Stimulated activated CD4-positive, alpha-beta T cell treated with anti-CD3 and anti-CD28 coated beads, Interleukin-1b, Interleukin-23, amount 100 ng/mL, for 48 hours (primary cell): ENCODE measurements at regions not wholly inside any gene's neighbourhood (a gene's known extent, or its start where the extent isn't known, plus 50 kb on each side); places are given as distances from the start of the nearest gene placed in this dataset.

Source experiments
- DNase-seq: peaks from one replicate; pipeline ENCODE4 v3.0.0-alpha.2; 2020

DNA sequence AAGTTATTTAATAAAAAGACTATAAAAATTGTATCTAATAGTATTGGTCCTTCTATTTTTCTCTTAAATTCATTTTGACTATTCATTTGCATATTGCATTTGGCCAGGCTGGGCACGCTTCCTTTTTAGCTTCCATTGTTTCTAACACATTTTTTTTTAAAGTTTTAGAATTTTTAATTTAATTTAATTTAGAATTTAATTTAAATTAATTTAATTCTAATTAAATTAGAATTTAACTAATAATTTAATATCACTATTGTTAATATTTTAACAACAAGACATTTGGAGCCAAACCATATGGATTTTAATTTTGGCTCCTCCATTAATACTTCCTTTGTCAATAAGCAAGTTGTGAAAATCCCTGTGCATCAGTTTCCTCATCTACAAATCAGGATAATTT is 856.9 kb upstream of the SEL1L start:
- DNase-seq = no peak

DNA sequence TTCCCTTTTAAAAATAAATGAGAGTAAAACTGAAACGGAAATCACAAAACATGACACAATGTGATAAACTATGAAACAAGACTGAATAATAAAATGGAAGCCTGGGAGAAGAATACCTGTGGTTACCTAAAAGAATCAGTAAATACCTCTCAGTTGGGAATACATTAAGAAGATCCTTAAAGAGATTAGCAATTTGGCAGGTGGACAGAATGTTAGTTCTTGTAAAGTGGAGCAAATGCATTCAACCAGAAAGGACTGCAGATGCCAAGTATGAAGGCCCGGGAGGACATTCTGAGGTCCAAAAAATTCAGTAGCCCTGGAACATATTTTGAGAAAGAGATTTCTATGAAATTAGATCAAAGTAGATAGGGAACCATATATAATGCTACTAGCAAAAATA is 861.3 kb upstream of the SEL1L start:
- no peak for DNase-seq

DNA sequence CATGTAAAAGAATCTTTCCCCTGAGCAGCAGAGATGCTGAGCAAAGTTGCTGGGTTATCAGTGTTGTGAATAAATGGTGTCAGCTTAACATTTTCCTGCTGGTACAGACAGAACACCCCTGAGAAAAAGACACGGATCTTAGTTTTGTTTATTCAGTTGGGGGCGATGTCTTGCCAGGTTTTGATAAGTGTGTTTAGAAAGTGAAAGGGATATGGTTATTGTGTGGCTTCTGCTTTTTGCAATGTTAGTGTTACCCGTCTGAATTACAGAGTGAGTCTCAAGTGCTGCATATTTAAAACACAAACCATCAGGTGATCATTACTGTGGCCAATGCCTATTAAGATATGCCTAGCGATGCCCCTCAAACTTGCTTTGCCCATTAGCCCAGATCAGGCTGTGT is 864.6 kb upstream of the SEL1L start:
- no peak for DNase-seq

DNA sequence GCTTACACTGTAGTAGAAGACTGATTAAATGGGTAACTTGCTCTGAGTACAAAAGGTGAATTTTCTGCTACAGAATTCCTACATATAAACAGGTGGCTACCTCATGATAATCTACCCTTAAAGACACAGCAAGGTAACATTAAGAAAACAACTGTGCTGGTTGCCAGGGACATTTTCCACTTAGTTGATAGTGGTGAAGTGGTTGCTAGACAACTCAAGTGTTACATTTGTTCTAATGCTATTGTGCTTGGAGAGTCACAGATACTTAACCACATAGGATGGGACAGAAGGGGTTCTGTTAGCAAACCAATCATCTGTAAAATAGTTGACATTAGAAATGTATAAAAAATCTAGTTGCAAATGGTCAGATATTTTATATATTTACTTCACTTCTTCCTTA is 870.3 kb upstream of the SEL1L start:
- DNase-seq = no peak

DNA sequence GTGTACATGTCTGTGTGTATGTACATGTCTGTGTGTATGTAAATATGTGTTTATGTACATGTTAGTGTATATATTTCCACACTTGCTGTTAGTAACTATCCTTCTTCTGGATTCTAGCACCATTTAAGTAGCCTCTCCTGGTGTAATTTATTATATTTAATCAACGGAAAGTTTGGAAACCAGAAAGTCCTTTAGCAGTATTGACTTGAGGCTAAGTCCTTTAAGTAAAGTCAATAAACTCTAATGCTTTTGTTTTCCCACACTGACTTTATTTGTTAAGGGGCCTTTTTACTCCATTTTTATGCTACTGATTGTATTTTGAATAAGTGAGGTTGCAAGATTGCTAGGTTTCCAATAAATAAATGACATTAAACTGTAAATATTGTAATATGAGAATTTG is 876.4 kb upstream of the SEL1L start:
- no peak for DNase-seq

DNA sequence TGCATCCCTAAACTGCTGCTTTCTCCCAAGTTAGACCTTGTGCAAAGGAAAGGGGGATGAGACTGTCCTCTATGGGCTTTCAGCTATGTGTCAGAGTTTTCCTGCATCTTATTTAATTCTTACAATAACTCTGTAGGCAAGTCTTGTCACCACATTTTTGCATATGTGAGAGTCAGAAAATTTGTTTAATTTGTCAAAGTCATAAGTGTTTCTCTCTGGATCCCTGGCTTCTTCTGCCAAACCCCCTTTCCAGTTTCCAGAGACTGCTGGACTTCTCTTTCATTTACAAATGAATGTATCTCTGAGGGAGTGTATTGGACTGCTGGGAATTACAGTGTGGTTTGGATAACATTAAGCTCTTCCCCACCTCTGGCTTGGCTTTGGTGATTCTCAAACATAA is 877.6 kb upstream of the SEL1L start:
- no peak for DNase-seq

DNA sequence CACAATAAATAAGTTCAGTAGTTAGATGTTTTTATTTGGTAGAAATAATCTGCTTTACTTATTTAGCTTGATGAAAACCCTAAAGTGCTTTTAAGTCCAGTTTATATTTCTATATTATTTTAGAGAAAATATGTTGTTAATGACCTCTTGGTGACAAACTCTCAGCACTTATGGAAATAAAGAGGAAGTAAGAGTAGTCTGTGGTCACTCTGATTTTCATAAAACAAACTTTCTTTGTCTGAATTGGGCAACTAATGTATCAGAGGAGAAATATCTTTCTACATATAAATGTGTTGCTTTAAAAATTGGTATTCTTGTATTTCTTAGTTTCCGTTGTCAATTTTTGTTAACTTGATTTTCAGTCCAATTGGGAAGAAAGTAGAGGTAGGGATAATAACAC is 878.9 kb upstream of the SEL1L start:
- no peak for DNase-seq

DNA sequence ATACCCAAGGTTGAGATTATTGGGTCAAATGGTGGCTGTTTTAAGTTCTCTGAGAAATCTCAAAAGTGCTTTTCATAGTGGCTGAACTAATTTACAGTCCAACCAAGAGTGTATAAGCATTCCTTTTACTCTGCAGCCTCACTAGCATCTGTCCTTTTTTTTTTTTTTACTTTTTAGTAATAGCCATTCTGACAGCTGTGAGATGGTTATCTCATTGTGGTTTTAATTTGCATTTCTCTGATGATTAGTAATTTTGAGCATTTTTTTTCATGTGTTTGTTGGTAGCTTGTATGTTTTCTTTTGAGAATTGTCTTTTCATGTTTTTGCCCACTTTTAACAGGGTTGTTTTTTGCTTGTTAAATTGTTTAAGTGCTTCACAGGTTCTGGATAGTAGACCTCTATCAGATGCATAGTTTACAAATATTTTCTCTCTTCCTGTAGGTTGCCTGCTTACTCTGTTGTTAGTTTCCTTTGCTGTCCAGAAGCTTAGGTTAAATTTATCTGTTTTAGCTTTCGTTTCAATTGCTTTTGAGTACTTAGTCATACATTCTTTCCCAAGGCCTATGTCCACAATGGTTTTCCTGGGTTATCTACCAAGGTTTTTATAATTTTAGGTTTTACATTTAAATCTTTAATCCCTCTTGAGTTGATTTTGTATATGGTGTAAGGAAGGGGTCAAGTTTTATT is 881.3 kb upstream of the SEL1L start:
- no peak for DNase-seq

DNA sequence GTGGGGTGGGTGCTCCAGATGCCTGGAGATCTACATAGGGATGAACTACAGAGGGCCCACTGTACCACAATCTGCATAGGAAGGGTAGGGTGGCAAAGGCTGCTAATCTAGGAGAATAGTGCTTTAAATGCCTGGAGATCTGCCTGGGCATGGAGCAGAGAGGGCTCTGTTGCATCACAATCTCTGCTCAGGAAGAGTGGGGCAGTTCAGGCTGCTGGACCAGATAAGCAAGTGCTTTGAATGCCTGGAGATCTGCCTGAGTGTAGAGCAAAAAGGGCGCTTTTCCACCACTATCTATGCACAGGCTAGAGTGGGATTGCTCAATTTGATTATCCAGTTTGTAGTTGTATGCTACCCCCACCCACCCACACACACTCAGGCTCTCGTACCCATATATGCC is 886.3 kb upstream of the SEL1L start:
- no peak for DNase-seq

DNA sequence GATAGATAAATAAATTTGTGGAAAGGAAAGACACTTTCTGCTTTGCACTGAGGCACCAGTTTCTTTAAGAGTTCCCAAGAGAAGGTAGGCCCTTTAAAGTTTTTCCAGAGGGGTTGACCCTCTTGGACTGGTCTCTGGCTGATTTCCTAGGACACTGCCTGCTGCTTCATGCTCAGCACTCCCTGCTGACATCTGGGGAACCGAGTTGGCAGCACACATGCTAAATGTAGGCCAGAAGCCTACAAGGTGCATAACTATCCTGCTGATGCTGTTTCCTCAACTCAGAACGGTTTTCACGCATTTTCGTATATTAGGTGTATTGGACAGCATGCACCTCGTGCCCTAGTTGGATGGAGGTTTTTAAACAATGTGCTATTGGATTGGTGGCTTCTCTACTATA is 887.2 kb upstream of the SEL1L start:
- no peak for DNase-seq

DNA sequence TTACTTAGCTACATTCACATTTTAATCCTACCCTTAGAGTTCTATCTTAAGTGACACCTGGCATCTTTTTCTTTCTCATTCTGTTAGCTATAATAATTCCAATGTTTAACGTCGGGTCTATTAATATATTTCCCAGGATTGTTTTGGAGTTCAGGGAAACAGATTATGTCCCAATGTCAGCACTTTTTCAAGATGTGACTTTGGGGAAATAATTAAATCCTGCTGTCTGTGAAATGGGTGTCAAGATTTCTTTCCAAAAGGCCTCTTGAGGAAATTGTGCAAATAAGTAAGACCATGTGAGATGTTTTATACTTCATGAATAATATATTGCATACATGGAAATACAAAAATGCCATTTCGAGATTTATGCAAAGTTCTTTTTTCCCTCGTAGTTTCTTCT is 887.6 kb upstream of the SEL1L start:
- no peak for DNase-seq

DNA sequence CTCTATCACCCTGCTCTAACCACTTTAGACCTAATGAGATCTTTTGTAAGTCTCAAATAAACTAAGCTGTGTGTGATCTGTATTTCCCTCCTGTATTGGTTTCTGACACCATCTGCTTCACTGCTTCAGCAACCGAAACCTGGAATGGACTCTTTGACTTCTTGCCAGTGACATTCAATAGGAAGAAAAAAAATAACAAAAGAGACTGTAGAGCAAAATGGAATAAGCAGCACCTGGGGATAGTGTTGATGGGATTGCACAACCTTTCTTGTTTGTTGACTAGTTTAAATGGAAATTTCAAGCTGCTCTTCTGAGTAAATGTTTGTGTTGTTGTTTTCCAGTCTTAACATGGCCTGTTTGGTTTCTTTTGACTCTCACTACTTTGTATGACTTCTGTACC is 888.6 kb upstream of the SEL1L start:
- no peak for DNase-seq

DNA sequence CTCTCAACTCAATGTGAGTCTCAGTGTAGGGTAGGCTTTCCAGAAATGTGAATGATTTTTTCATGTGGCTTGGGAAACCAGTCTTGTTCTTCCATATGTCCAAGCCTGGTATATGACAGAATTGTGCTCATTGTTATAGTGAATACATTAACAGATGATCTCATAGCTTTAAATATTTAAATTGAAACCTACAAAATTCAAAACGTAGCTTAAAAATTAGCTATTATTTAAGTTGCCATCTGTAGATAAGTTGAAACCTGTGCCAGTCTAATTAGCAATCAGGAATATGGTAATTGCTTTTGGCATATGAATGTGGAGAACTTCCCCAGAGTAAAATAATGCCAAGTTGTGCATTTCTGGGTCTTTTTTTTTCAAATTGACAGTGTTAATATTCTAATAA is 891.6 kb upstream of the SEL1L start:
- no peak for DNase-seq

DNA sequence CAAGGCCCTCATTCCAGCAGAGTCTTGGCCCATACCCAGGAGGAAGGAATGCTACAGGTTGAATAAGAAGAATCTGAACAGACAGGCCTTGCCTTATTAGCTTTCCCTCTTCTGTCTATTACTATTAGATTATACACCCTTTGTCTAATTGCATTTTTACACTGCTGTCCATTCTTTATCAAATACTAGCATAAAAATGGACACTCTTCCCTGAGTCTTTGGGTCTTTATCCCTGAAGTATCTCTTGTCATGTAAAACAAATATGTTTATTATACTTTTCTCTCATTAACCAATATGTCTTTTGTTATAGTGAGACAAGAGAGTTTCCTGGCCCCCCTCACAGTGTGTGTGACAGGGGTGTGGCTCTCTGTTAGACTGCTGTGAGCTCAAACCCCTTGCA is 897.4 kb upstream of the SEL1L start:
- DNase-seq = no peak

DNA sequence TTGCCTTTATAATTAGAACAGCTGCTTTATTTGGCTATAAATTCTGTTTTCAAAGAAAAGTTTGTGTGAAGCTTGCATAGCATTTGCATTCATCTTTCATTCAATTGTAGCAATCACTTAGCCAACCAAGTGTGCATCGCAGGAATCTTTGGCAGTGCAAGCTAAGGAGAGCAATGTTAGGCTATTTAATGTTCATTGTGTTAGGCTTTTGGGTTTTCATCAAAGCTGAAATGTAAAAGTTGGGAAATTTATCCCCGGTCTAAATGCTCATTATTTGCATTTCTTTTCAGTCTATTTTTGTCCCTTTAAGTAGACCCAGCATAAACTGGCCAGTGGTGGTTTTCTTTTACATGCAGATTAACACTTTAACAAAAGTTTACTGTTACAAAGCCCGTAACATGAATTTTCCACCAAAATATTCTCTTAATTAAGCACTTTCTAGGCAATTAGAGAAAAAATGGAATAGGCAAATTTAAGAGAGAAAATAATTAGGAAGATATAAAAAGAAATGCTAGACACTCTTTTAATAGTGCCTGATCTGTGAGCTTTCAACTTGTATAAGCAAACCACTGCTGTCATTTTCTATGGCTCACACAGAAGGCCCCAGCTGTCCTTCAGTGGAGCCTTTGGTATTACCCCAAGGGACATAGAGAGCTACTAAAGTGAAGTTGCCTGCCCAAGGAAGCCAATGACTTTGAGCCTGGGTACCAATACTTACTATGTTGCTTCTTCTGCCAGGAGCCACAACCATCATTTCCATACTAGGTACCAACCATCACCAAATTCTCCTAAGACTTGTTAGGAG is 898.9 kb upstream of the SEL1L start:
- DNase-seq = no peak

DNA sequence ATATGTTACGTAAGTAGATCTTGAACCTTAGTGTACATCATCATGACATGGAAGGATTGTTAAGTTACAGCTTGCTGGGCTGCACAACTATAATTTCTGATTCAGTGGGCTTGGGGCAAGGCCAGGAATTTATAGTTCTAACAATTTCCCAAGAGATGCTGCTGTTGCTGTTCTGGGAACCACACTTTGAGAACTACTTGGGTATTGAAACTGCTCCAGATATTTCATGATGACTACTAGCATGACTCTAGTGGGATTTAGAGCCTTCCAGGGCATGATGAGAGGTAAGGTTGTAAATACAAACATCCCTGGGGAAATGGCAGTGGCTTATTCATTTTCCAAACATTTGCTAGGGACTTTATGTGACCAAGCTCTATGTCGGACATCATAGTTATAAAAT is 904.8 kb upstream of the SEL1L start:
- DNase-seq = no peak

DNA sequence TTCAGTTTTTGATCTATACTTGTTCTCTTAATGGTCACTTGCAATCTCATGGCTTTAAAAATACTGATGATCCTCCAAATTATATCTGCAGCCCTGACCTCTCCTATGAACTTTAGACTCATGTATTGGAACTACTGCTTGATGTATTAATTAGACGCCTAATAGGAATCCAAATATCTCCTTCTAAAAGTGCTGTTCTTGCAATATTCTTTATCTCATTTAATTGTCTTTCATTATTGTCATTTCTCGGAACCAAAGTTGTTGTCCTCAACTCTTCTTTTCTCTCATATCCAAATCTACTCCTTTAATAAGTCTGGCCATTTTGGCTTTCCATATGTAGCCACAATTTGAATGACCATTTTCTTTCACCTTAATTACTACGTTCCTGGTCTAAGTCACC is 907.6 kb upstream of the SEL1L start:
- DNase-seq = no peak

DNA sequence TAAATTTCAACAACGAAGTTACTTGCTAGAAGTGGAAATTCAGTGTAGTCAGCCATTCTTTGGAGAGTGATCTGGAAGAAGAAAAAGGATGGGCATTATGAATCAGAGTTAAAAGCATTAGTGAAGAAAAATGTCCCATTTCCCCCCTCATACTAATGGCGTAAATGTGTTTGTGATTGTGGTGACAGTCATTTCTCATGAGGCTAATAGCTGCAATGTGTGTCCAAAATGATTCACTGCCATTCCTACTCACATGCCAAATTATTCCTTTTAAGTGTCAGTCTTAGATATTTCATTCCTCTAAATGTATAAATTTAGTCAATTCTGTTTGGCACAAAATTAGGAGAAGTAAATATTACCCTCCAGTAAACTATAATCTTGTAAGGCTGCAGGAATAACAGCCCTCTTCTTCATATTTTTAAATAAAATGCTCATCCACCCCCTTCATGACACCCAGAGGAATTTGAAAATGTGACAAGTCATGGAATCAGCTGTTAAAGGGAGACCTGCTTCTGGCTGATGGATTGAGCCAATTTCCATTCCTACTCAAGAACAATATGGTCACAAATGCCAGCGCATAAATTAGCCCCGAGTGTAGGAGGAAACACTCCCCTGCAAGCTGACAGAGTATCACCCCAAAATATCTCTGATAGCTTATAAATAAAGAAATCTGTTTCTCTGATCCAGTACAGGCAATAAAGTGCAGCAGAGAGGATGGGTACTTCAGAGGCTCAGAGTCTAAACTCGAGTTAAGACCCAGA is 912.3 kb upstream of the SEL1L start:
- DNase-seq = no peak

DNA sequence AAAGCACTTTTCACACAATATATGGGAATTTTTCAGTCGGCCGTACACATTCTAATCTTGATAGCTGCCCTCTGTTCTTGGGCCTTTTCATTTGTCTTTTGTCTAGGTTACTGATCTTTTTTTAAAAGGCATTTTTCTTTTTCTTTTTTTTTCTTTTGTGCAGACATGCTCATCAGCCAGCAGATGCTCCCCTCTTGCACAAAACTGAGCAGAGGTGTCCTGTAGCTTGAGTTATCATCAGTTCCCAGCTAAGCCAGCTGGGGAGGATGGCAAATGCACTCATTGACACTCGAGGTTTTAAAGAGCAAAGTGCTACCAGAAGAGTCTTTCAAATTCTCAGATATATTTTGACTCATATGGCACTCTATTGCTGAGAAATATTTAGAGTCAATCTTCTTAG is 913.9 kb upstream of the SEL1L start:
- DNase-seq = no peak

DNA sequence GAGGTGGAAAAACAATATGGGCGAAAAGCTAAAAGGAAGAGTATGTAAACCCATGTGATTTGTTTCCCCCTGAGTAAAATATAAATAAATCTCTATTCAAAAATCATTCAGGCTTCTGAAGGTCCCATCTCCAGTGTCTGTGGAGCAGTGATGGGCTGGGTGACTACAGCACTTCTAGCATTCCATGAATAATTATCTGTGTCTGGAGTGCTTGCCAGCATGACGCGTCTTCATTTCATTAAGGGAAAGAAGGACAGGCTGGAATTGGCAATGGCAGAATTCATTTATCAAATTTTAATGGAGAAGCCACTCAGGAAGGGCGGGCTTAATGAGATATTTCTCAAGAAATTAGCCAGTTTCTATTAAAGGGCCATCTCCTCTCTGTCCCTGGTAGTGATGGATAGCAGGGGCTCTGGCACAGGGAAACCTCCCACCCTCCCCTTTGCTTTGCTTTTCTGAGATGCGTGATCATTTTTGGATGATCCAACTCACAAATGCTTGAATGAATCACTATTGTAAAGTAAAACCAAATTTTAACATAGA is 916.3 kb upstream of the SEL1L start:
- DNase-seq = no peak

DNA sequence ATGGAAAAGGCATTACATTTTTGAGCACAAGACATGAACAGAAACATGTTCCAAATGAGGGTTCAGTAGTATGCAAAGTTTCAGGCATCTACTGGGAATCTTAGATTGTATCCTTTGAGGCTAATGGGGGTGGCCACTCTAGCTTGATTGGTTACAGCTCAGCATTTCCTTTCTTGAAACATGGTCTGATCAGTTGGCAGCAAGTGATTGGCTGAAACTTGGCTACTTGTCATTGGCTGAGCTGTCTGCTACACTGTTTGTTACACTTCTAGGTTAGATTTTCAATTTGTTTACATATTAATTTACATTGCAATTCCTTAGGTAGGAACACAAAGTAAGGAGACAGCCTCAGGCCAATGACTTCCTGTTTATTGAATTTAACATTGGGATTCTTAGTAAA is 918.0 kb upstream of the SEL1L start:
- no peak for DNase-seq

DNA sequence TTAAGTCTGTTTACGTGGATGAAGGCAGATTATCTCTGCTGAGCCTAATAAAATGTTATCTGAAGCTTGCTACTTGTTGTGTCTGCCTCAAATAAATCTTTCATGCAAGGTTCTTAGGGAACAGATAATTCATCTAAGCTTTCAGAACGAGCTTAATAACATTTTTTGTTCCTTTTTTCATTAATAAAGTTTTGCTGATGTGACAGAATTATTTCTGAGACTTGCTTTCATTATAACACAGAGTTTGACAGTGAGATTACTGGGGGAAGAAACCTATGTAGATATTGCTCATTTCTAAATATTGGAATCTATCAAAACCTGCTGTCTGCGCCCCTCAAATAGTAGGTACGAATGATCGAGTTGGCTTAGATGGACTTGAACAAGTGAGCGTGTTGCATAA is 948.7 kb upstream of the SEL1L start:
- no peak for DNase-seq

DNA sequence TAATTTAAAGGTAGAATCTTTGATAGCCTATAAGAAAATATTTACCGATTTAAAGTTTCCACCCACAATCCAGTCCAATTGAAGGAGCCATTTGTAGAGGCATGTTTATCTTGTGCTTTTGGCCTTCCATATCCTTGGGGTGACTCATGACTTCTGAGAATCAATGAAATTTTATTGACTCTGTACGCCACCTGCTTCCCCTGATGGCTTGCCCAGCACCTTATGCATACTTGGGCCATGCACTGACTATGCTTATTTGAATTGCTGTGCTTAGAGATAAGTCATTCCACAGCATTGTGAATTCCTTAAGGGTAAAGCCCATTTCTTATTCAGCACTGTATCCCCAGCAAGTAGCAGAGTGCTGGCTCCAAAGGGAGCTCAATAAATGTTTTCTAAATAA is 954.8 kb upstream of the SEL1L start:
- no peak for DNase-seq

DNA sequence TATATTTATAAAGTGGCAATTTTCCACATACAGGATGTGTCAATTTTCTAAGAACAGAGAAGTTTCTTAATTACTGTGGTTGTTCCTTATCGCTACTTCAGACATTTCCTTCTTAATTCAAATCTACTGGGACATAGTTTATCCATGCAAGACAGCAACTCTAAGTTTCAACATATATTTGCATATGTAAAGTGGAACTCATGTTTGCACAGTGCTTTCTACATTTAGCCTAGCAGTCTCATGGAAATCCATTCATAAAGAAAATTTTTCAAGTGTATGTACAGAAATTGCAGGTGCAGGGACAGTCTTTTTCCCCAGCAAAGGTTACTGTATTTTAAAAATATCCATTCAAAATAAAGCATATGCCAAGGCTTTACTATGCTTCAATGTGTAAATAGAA is 956.7 kb upstream of the SEL1L start:
- DNase-seq = no peak
